ENCODE measurements at regions not wholly inside any gene's neighbourhood (a gene's known extent, or its start where the extent isn't known, plus 50 kb on each side); places are given as distances from the start of the nearest gene placed in this dataset.
"Not testable (repeated sequence)": the region's sequence is repeated elsewhere in the genome, so short reads cannot be mapped to it uniquely, and the experiment has no call there.

- H3K36me3 Mint-ChIP-seq, H3K27me3 Mint-ChIP-seq, H3K4me3 Mint-ChIP-seq, H3K9me3 Mint-ChIP-seq, H3K27ac Mint-ChIP-seq, H3K4me1 Mint-ChIP-seq: not testable (repeated sequence)
Measured at GRCh38 chr9:62822185-62822584, 1632.3 kb downstream of the SPATA31A7 start.

DNA sequence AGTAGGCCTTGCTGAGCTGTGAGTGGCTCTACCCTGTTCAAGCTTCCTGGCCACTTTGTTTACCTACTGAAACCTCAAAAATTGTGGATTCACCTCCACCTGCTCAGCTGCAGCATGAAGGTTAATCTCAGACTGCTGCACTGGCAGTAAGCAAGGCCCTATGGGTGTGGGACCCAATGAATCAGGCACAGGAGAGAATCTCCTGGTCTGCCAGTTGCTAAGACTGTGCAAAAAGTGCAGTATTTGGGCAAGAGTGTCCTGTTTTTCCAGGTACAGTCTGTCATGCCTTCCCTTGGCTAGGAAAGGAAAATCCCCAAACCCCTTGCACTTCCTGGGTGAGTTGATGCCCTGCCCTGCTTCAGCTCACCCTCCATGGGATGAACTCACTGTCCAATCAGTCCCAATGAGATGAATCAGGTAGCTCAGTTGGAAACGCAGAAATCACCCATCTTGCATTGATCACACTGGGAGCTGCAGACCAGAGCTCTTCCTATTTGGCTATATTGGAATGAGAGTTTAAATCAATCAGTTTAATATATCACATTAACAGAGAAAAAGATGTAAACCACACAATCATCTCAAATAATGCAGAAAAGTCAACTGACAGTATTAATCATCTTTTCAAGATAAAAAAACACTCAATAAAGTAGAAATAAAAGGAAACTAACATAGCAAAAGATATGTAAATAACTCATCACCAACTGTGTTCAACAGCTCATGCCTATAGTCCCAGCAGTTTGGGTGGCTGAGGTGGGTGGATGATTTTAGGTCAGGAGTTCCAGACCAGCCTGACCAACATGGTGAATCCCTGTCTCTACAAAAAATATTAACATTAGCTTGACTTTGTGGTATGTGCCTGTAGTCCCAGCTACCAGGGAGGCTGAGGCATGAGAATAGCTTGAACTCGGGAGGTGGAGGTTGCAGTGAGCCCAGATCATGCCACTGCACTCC is 1638.4 kb downstream of the SPATA31A7 start:
- H3K27me3 Mint-ChIP-seq, H3K27ac Mint-ChIP-seq, H3K4me1 Mint-ChIP-seq, H3K4me3 Mint-ChIP-seq, H3K9me3 Mint-ChIP-seq, H3K36me3 Mint-ChIP-seq: not testable (repeated sequence)

DNA sequence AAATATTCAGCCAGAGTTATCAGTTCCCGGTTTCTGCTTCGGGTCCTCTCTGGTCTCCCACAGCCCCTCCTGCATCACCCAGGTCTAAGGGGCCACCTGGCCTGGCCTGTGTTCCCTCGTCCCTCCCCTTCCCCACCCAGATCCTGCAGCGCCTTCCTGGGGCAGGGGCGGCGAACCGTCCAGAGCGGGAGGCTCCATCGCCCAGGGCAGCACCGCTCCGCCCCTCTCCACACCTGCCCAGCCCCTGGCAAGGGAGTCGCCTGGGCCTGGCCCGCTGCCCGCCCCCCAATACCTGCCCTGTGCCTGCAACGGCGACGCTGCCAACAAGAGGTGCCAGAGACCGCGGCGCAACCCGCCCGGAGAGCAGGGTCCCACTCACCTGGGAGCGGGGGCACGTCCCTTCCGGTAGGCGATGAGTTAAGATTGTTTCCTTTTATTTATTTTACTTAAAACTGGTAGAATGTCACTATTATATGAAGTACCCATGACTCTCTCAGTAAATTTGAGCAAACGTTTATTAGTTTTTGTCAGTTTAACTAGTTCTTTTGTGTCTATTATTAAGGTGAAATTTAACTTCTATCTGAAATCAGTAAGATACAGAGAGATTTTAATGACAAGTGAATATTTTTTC is 1641.1 kb downstream of the SPATA31A7 start:
- not testable (repeated sequence) for H3K36me3 Mint-ChIP-seq, H3K27ac Mint-ChIP-seq, H3K9me3 Mint-ChIP-seq

DNA sequence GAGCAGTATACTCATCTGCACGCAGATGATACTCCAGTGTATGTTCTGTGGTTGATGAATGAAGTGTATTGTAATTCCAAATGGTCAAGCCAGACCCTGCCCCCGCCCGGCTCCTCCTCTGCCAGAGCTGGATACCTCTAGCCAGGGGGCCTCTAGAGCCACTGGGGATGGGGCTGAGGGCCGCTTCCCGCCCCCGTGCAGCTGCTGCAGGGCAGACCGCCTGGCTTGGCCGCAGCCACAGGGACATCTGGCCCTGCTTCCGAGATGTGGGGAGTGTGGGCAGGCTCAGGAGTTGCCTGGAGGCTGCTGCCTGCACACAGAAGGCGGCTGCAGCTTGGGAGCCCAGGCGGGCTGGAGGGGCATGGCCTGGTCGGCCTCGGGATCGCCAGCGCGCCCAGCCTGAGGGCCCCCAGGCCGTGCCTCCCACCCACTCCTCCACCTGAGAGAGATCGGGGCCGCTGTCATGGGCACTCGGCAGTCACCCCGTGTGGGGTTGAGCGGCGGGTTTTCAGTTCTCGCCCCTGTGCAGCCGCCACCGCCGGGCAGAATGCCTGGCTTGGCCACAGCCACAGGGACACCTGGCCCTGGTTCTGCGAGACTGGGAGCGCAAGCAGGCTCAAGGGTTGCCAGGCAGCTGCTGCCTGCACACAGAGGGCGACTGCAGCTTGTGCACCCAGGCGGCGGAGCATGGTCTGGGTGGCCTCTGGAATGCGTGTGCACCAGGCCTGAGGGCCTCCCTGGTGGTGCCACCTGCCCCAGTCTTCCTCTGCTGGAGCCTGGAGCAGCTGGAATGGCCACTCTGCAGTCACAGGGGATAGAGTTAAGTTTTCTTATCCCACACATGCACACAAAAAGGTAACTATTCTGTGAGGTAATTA is 1643.7 kb downstream of the SPATA31A7 start:
- not testable (repeated sequence) for H3K4me3 Mint-ChIP-seq, H3K27ac Mint-ChIP-seq, H3K9me3 Mint-ChIP-seq, H3K27me3 Mint-ChIP-seq, H3K4me1 Mint-ChIP-seq, H3K36me3 Mint-ChIP-seq

More for the DNA sequence above, 1641.1 kb downstream of the SPATA31A7 start:
- not testable (repeated sequence) for H3K4me1 Mint-ChIP-seq, H3K27me3 Mint-ChIP-seq, H3K4me3 Mint-ChIP-seq

- H3K4me1 Mint-ChIP-seq, H3K9me3 Mint-ChIP-seq, H3K27me3 Mint-ChIP-seq, H3K27ac Mint-ChIP-seq, H3K4me3 Mint-ChIP-seq, H3K36me3 Mint-ChIP-seq: not testable (repeated sequence)
Measured at GRCh38 chr9:62837254-62837911, 1647.5 kb downstream of the SPATA31A7 start.

GRCh38 chr9:62838024-62838718 is 1648.3 kb downstream of the SPATA31A7 start:
- not testable (repeated sequence) for H3K27me3 Mint-ChIP-seq, H3K4me1 Mint-ChIP-seq, H3K36me3 Mint-ChIP-seq, H3K9me3 Mint-ChIP-seq
- Mint-ChIP-seq H3K27ac (peak overlapping the region; percentile 66), H3K4me3 (peak overlapping the region; percentile 86)

DNA sequence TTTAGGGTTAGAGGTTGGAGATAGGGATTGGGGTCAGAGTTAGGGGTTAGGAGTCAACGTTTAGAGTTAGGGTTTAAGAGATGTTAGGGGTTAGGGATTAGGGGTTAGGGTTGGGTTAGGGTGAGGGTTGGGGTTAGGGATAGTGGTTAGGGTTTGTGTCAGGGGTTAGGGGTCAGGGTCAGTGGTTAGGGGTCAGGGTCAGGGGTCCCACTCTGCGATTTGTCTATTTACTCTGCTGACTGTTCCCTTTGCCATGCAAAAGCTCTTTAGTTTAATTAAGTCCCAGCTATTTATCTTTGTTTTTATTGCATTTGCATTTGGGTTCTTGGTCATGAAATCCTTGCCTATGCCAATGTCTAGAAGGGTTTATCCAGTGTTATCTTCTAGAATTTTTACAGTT is 1649.3 kb downstream of the SPATA31A7 start:
- not testable (repeated sequence) for H3K27me3 Mint-ChIP-seq, H3K4me1 Mint-ChIP-seq, H3K27ac Mint-ChIP-seq, H3K4me3 Mint-ChIP-seq, H3K36me3 Mint-ChIP-seq, H3K9me3 Mint-ChIP-seq

- not testable (repeated sequence) for H3K27ac Mint-ChIP-seq, H3K4me3 Mint-ChIP-seq, H3K9me3 Mint-ChIP-seq, H3K27me3 Mint-ChIP-seq, H3K36me3 Mint-ChIP-seq, H3K4me1 Mint-ChIP-seq
Measured at GRCh38 chr9:62843145-62843544, 1653.3 kb downstream of the SPATA31A7 start.

DNA sequence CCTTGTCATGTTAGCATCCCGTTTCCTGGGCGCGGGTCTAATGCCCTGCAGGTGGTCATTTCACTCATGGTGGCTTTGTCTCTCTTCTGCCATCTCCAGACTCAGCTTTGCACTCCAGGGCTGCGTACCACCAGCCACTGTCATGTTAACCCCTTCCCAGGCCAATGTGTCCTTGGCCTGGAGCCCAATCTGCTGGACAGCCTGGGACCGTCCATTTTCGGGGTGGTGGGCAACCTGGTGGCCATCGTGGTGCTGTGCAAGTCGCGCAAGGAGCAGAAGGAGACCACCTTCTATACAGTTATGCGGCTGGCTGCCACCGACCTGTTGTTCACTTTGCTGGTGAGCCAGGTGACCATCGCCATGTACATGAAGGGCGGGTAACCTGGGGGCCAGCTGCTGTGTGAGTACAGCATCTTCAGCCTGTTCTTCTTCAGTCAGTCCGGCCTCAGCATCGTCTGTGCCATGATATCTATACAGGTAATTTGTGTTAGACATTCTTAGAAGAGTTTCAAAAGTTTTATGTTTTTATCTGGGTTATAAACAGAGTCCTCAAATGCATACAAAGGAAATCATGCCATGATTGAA is 1654.0 kb downstream of the SPATA31A7 start:
- not testable (repeated sequence) for H3K9me3 Mint-ChIP-seq, H3K4me1 Mint-ChIP-seq, H3K36me3 Mint-ChIP-seq, H3K4me3 Mint-ChIP-seq, H3K27ac Mint-ChIP-seq, H3K27me3 Mint-ChIP-seq

DNA sequence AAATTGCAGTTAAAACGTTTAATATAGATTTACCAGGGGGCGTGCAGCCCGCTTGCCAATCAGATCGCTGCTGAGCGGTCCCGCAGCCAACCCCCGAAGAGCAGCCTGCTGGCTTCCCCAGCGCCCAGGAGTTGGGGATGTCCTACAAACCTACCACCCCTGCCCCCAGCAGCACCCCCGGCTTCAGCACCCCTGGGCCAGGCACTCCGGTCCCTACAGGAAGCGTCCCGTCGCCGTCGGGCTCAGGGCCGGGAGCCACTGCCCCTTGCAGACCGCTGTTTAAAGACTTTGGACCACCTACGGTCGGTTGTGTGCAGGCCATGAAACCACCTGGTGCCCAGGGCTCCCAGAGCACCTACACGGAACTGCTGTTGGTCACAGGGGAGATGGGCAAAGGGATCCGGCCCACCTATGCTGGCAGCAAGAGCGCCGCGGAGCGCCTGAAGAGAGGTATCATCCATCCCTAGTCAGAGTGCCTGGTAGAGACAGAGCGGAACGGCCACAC is 1654.9 kb downstream of the SPATA31A7 start:
- H3K9me3 Mint-ChIP-seq, H3K4me1 Mint-ChIP-seq, H3K27ac Mint-ChIP-seq, H3K27me3 Mint-ChIP-seq, H3K4me3 Mint-ChIP-seq, H3K36me3 Mint-ChIP-seq: not testable (repeated sequence)

GRCh38 chr9:62848258-62848657 is 1658.4 kb downstream of the SPATA31A7 start:
- H3K9me3 Mint-ChIP-seq, H3K4me3 Mint-ChIP-seq, H3K4me1 Mint-ChIP-seq, H3K27me3 Mint-ChIP-seq, H3K27ac Mint-ChIP-seq, H3K36me3 Mint-ChIP-seq: not testable (repeated sequence)

- H3K9me3 Mint-ChIP-seq, H3K27ac Mint-ChIP-seq, H3K4me3 Mint-ChIP-seq, H3K36me3 Mint-ChIP-seq, H3K4me1 Mint-ChIP-seq: not testable (repeated sequence)
- H3K27me3 Mint-ChIP-seq, result peaks cover 10% of the 10 kb centered on the region
Measured at GRCh38 chr9:62849991-62850390, 1660.2 kb downstream of the SPATA31A7 start.

DNA sequence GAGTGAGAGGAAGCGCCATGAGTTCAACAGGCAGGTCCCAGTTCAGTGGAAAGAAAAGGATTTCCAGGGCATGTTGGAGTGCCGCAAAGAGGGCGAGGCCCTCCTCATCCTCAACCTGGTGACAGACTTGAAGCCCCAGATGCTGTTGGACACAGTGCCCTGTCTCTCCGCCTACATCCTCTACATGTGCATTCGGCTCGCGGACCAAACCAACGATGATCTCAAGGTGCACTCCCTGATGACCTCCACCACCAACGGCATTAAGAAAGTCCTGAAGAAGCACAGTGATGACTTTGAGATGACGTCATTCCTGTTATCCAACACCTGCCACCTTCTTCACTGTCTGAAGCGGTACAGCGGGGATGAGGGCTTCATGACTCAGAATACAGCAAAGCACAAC is 1667.4 kb downstream of the SPATA31A7 start:
- H3K4me1 Mint-ChIP-seq, H3K27ac Mint-ChIP-seq, H3K36me3 Mint-ChIP-seq, H3K4me3 Mint-ChIP-seq, H3K9me3 Mint-ChIP-seq: not testable (repeated sequence)
- peaks cover 17% of the 10 kb centered on the region for H3K27me3 Mint-ChIP-seq

- peaks cover 24% of the 10 kb centered on the region for H3K27me3 Mint-ChIP-seq
- H3K4me1 Mint-ChIP-seq, H3K9me3 Mint-ChIP-seq, H3K27ac Mint-ChIP-seq, H3K4me3 Mint-ChIP-seq, H3K36me3 Mint-ChIP-seq: not testable (repeated sequence)
Measured at GRCh38 chr9:62858240-62858639, 1668.4 kb downstream of the SPATA31A7 start.
